ENCODE measurements at regions not wholly inside any gene's neighbourhood (a gene's known extent, or its start where the extent isn't known, plus 50 kb on each side); places are given as distances from the start of the nearest gene placed in this dataset.
"Not testable (repeated sequence)": the region's sequence is repeated elsewhere in the genome, so short reads cannot be mapped to it uniquely, and the experiment has no call there.

DNA sequence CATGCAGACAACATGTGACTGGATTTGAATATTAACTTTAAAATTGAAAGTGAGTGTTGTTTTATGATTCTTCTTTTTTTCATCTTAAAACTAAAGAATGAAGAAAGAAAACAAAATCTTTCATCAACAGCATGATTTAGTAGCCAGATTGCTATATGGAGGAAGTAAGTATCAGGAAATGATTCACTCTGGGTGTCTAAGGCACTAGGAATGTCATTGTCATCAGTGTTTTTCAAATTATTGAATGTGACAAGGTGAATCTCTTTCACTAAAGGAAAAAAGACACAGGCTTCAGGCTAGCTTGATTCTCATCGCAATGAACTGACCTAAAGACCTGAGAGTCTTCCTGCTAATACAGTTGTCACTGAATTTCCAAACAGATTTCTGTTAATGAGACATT, 430.1 kb downstream of the FBXO15 start:
- DNase-seq = no peak

DNA sequence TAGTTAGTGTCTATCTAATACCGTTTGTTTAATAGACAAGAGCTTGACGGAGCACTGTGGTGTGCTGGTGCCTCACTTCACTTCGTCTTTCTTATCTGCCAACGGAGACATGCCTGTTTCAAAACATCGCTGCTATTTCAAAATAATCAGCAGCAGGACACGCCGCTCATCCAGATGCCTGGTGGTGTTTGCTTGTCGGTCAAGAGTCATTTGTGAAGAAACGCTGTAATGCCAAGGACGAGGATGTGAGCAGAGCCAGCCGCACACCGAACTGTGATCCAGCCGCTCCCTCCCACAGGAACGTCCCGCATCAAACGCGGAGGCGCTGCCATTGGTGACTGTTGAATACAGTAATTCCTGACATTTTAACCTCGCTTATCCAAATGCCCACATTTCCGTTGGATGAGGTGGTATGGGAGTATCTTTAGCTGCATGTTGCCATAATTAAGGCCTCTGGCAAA, 432.4 kb downstream of the FBXO15 start:
- DNase-seq = no peak

DNA sequence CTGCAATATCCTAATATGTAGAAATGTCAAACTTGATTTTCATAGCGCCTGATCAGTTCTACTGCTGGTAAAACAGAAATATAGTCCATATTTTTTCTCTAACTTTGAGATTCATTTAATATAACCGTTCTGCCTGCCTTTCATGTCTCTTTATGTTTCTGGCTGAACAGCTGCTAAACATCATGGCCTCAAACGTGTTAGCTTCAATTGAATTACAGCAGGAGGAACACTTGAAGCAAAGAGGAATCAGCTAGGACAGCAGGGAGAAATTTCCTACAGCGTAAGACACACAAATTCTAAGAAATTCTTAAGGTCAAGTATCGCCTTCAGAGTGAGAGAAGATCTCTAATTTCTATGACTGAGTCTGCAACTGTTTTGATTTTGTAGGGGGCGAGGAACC, 433.2 kb downstream of the FBXO15 start:
- no peak for DNase-seq

DNA sequence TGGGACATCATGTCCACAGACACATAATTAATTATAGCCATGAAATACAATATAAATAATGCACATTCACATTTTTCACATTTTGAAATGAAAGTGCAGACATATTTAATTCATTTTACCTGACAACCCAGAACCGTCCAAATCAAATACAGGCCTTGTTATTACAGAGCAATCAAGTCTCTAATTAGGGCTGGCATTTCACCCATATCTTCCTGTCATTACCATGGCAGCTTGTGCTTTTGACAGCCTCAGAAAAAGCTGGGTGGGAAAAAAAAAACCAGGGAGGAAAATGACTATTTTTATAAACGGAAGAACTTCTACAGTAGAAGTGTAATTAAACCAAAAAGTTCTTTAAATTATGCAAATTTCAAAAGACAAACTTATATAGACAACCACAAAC, 436.4 kb downstream of the FBXO15 start:
- DNase-seq = no peak

DNA sequence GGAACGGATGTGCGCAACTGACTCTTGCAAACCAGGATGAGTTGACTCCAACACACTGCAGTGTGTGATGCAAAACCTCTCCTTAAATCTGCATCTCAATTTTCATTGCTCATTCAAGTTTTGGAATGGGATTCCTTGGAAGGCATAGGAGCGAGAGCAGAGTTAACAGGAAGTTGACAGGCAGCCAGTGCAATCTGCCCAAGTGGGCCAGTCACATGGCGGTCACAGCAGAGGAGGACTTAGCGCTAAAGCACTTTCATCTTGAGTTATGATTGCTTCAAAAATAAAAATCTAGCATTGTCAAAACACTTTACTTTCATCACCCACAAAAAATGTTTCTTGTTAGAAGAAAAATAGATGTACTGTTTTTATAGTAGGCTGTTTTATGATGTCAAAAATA, 439.0 kb downstream of the FBXO15 start:
- no peak for DNase-seq

DNA sequence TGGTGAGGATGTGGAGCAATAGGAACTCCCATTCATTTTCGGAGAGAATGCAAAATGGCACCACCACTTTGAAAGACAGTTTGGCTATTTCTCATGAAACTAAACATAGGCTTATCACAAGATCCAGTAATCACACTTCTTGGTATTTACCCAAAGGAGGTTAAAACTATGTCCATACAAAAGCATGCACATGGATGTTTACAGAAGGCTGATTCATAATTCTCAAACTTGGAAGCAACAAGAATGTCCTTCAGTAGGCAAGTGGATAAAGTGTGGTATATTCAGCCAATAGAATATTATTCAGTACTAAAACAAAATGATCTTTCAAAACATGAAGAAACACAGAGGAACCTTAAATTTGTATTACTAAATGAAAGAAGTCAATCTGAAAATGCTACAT, 440.6 kb downstream of the FBXO15 start:
- DNase-seq = no peak

DNA sequence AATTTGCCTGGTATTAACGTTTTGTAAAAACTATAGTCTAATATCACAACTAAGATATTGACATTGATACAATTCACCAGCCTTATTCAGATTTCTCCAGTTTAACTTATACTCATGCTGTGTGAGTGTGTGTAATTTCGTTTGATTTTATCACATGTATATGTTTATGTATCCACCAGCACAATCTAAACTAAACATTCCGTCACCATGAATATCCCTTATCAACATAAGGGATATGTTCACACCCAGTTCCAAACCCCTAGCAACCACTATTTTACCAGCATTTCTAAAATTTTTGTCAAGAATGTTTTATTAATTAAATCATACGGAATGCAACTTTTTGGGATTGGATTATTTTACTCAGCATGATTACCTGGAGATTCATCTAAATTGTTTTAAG, 450.3 kb downstream of the FBXO15 start:
- DNase-seq = no peak

DNA sequence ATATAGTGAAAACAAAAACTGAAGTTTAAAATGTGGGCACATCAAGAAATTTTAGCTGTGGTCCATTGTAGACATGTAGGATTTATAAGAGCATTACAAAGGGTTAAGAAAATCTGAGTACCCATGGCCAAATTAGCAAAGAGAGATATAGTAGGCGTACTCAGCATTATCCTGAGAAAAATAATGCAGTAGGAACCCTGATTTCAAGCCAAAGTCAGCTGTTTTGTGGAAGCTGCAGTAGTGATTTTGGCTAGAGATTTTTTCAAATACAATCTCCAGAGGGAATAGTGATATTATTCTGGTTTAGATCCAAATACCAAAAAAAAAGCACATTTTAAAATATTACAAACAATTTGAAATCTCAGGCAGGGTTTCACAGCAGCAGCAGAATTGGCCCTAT, 450.9 kb downstream of the FBXO15 start:
- no peak for DNase-seq

DNA sequence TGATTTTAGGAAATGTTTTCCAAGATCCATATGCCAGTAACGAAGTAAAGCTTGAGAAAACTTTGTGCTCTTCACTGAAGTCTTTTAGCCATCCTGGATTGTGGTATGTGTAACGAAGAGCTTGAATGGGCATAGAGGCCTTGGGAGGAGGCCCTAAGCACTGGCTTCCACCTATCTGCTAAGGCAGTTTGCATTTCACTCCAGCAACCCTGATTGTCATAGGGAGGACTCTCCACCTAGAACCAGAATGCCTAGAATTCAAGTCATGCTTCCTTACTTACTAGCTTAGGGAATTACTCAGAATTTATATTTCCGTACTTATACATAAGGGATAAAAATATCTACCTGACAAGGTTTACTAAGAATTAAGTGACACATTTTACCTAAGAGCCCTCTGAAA, 451.5 kb downstream of the FBXO15 start:
- no peak for DNase-seq

DNA sequence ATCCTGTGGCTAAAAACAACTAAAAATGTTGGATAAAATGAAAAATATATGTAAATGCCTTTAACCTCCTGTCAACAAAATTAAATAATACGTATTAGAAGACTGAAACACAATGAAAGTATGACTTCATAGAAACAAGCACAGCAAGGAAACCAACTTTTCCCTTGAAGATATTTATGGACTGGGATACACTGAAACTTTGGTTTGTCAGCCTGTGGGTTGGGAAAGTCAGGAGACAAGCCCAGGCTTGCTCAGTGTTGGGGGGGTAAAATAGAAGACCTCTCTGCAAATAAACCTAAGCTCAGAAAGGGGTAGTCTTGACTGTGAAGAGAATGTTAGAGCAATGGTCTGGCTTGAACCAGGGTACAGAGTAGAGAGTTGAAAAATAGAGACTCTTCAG, 454.5 kb downstream of the FBXO15 start:
- no peak for DNase-seq

DNA sequence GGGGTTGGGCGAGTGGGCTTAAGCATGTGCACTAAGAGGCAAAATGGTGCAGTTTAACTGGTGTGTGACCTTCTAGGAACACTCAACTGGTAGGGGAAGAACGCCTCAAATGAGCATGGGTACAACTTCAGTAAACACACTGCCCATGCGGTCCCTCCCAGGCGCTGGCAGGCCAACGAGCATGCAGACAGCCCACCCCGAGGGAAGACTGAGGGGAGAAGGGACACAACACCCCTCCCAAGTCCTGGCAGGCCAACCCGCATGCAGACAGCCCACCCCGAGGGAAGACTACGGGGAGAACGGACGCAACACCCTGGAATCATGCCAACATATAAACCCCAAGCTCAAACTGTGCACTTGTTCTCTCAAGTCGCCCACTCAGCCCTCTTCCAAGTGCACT, 456.0 kb downstream of the FBXO15 start:
- no peak for DNase-seq

DNA sequence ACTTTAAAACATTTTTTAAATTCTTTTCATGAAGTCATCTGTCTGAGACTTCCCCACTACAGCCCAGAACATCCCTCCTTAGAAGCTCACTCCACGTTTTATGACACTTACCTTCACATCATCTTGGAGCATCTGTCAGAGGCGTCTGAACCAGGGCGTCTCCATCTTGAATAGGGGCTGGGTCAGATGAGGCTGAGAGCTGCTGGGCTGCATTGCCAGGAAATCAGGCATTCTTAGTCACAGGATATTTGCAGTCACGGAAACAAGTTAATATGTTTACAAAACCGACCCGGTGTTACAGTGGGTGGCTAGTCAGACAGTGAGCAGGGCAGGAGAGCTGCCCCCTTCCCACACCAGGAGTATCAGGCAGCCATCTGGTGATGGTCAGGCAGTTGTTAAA, 456.5 kb downstream of the FBXO15 start:
- no peak for DNase-seq

DNA sequence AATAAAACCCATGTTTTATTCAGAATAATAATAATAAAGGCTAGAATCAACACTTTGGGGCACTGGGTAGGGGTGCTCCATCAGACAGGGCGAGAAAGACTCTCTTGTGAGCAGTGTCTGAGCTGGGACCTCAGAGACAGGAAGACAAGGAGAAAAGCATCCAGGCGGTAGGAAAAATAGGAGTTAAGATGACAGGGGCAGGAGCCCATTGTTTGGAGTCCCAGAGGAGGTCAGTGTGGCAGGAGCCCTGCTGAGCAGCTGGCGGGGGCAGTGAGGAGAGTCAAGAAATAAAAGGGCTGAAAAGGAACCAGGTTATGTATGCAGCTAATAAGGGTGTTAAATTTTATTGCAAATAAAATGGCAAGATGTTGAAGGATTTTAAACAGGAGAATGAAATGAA, 457.4 kb downstream of the FBXO15 start:
- no peak for DNase-seq

DNA sequence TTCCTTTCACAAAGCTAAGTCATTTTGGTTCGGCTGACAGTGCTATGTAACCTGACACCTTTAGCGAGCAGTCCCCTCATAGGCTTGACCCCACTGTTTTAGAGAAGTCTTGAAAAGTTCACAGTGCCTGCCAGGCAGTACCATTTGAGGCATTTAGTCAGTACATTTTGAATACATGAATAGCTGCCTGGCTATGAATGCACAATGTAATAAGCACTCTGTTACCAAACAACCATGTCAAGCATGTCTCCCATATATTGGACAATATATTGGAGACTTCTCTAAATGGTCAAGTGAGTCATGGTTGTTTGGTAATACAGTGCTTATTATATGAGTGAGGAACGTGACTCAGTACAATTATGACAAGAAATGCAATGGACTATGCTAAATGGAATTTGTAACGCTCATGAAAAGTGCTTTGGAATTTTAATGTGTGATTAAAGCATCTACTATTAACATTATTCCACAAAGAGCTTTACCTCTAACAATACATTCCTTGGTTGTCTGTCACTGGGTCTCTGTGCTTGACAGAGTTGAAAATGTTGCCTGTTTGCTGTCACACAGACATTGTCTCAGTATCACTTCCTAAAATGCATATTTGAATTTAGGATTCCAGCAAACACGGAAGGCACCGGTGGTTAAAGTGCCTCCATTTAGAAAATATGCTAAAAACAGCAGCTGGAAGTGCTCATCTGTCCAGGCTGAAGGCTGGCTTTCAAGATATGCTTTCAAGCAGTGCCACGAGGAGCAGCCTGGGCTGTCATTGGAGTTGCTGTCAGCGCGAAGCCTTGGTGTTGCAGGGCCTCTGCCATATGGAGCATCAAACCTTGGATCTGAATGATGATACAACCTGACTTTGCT, 458.6 kb downstream of the FBXO15 start:
- DNase-seq = no peak

DNA sequence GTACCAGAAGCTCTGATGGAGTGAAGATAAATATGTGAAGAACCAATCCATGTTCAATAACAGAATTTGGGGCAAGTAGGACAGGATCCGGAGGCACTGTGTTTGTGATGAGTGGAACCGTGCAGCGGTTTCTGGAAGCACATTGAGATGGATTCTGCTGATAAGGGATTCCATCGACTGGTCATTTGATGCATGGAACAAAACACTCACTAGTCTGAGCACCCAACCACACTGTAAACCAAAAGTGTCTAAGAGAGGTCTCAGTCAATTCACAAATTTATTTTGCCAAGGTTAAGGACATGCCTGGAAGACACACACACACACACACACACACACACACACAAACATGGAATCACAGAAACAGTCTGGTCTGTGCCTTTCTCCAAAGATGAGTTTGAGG, 459.5 kb downstream of the FBXO15 start:
- no peak for DNase-seq

DNA sequence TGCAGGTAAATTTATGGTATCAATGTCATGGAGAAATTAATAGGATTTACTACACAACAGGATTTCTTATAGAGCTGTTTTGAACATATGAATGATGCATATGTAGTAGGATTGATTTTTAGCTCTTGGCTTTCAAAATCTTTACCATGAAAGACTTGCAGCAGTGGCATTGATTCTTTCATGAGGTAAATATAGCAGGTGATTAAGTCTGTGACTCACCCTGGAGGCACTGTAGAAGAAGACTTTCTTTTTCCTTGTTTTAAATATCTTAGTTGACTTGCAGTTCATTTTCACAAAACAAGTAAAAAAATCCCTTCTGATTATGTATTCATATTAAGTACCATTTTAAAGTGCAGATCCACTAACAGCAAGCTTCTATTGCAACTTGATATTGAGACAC, 463.0 kb downstream of the FBXO15 start:
- no peak for DNase-seq

DNA sequence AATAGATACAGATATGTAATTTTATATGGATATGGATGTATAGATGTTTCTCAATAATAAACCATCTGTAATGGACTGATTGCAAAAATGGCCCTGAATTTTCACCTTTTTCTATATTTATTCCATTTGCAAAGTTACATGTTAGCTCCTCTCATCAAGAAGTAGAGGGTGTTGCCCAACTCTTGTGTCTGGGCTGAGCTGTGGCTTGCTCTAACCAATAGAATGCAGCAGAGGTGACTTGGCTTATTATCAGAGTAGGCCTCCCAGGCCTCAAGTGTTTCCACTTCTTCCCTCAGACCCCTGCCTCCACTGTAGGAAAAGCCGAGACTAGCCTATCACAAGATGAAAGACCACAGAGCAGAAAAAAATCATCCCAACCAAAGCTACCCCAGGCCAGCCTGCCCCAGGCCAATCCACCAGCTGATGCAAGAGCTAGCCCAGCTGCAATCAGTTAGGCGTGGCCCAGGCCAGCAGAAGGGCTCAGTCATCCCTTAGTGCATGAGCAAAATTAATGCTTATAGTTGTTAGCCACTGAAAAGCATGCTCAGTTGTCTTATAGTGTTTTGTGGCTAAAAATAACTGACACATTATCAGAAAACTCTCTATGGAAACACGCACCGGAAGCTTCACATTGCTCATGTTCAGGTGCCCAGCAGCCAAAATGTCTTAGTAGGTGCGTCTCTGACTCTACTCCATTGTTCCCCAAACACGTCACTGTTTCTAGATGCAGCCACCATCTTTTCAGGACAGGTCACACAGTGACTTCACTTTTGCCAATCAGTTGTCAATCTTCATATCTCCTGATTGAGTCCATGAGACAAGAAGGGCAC, 464.0 kb downstream of the FBXO15 start:
- no peak for DNase-seq

DNA sequence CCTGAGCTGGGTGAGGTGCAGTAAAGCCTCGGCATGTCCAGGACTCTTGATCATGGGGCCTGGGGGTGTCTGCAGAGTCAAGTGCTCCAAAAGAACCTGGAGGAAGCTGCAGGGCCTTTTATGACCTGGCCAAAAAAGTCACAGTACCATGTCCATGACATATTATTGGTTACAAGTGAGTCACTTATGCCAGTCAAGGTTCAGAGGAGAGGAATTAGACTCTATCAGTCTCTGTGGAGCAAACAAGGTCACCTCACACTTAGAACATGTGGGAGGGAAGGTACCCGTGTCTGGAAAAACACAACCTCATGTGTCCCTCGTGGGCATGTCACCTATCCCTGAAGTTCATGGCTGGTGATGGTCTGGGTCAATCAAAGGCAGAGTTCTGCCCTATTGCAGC, 465.7 kb downstream of the FBXO15 start:
- DNase-seq = no peak

DNA sequence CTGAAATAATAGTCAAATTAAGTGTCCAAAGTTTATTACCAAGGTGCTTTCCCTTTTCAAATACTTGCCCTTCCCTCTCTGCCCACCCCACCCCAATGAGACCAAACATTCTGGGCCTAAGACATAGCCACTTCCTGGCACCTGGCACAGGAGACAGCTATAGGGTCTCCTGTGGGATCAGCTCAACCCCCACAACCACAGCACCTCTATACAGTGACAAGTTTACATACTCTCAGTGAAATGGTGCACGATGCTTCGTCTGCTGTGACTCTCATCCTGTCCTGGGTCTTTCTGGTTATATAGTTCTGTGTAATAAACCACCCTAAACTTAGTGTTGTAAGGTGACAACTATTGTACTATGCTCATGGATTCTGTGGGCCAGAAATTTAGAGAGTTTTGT, 466.2 kb downstream of the FBXO15 start:
- DNase-seq = no peak

DNA sequence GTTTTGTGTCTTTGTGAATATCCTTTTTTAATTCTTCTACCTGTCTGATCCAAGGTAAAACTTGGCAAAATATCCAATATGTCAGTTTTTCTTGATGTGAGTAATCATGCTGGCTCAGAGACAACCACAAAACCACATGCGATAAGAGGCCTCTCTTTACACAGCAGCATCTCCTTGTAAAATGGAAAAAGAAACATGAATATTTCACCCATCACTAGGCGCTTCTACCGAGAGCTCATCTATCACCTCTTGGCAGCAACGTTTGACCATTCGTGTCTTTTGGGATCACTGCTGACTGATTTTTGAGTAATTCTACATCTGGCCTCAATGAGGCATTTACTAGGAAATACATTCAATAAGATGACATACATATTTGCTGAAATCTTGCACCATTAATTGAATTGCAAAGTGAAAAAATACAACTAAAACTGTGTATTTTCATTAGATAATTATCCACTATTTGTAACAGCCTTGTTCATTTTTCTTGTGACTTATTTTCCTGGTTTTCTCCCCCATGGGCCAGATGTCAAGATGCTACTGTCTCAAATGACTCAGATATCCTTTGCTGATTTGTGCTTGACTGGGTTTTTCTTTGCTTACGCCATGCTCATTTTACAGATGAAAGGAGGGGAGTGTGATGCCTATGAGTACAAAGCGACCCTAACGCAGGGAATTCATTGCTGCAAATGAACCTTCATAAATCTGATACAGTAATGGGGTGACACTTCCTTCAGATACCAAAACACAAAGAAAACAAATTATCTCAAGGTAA, 467.5 kb downstream of the FBXO15 start:
- DNase-seq = no peak

DNA sequence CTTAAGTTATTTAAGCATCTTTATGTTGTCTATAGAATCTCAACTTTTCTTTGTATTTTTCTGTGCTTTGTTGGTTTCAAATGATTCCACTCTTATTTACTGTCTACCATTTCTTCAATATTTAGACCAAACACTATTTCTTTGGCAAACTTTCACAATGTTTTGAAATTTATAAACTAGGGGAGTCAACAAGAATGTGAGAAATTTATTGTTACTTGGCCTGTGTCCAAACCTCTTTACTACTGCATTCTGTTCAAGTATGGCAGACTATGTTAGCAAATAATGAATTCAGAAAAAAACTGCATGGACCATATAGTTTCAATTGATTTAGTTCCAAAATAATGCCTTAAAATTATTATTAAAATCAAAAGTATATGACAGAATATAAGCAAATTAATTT, 470.2 kb downstream of the FBXO15 start:
- no peak for DNase-seq

DNA sequence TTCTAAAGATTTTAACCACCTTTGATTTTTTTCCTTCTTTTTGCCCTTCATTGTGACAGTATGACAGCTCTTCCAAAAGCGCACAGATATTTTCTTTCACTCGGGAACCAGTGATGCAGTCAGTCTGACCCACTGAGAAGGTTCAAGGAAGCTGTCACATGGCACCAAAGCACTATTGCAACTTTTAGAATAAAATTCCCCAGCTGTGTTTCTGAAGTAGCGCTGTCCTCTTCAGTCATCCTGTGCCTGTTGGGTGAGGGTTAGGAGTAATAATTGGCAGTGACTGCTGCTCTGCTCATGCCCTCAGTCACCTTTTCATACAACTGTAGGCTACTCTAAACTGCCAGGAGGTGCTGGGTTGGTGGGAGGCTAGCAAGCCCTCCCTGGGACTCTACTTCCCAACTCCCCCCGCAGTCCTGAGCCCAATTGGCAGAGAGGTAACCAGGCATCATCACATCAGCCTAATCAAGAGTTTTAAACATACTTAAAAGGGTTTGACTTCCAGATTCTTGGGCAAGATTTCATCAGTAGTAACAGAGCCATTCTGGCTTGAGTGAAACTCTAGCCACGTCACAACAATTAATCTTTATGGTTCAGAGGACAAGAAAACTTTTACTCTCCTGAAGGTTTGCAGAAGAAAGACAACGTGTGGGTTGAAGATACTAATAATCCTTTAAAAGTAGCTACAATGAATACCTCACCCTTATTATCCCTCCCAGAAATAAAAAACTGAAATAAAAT, 473.3 kb downstream of the FBXO15 start:
- DNase-seq = no peak

DNA sequence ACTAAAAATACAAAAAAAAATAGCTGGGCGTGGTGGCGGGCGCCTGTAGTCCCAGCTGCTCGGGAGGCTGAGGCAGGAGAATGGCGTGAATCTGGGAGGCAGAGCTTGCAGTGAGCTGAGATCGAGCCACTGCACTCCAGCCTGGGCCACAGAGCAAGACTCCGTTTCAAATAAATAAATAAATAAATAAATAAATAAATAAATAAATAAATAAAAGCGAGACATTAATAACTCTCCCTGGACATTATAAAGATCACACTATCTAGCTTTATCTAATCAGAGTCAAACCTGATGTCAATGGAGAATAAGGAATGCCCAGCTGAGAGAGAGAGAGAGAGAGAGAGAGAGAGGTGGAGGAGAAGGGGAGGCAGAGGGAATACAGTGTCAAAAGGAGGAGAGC, 476.2 kb downstream of the FBXO15 start:
- DNase-seq = not testable (repeated sequence)

All from stimulated activated CD8-positive, alpha-beta memory T cell treated with anti-CD3 and anti-CD28 coated beads, Interleukin-4, amount 100 ng/mL, for 48 hours (primary cell).